Spleen (tissue), 11 donors: ENCODE measurements at regions not wholly inside any gene's neighbourhood (a gene's known extent, or its start where the extent isn't known, plus 50 kb on each side); places are given as distances from the start of the nearest gene placed in this dataset.

ENCODE experiments used
- DNase-seq: peaks from one replicate; pipeline ENCODE4 v3.0.0-alpha.2; 2020
- H3K27ac ChIP-seq, 8 donors: fragments of 200-600 bp; sonication (generic) in 7 of 8; 1 replicate in 4 of 8; 2 replicates in 4 of 8; pipeline versions ENCODE4 v1.5.0 to v1.8.0; 2016 to 2021; ENCODE audit warnings: inconsistent platforms in 4 of 8, mild to moderate bottlenecking in 4 of 8, moderate library complexity in 1 of 8
- H3K27me3 ChIP-seq, 7 donors: fragments of 200-600 bp; sonication (generic) in 6 of 7; replicated peaks in 1 of 7; 1 replicate in 4 of 7; 2 replicates in 3 of 7; pipeline versions ENCODE4 v1.5.0 to v1.8.0; 2016 to 2021; ENCODE audit warnings: inconsistent platforms in 3 of 7, mild to moderate bottlenecking in 1 of 7
- H3K36me3 ChIP-seq, 6 donors: fragments of 200-600 bp; sonication (generic) in 5 of 6; 1 replicate in 4 of 6; 2 replicates in 2 of 6; pipeline versions ENCODE4 v1.5.0 to v1.8.0; 2016 to 2021; ENCODE audit warnings: inconsistent platforms in 2 of 6
- H3K4me1 ChIP-seq, 6 donors: fragments of 200-600 bp; sonication (generic) in 5 of 6; 1 replicate in 3 of 6; 2 replicates in 3 of 6; pipeline versions ENCODE4 v1.5.0 to v1.8.0; 2016 to 2021; ENCODE audit warnings: inconsistent platforms in 3 of 6
- H3K4me3 ChIP-seq, 8 donors: fragments of 200-600 bp; sonication (generic) in 7 of 8; 1 replicate in 4 of 8; 2 replicates in 4 of 8; pipeline versions ENCODE4 v1.5.0 to v1.8.0; 2016 to 2021; ENCODE audit warnings: inconsistent platforms in 4 of 8, mild to moderate bottlenecking in 4 of 8, moderate library complexity in 2 of 8
- H3K9me3 ChIP-seq, 8 donors: fragments of 200-600 bp; sonication (generic) in 7 of 8; 1 replicate in 4 of 8; 2 replicates in 4 of 8; pipeline versions ENCODE4 v1.5.0 to v1.8.0; 2016 to 2021; ENCODE audit warnings: inconsistent platforms in 4 of 8
- CTCF ChIP-seq, 11 experiments: fragments of 200-600 bp in 7 of 11; fragments of 450-650 bp in 4 of 11; sonication (generic) in 4 of 11; IDR thresholded peaks in 8 of 11; conservative IDR thresholded peaks in 3 of 11; 1 replicate in 7 of 11; 2 replicates in 4 of 11; pipeline versions ENCODE4 v1.4.0 to v1.8.0; 2016 to 2021; ENCODE audit warnings: antibody characterized with exemption in 11 of 11, inconsistent platforms in 4 of 11, mild to moderate bottlenecking in 1 of 11
- POLR2A ChIP-seq, 3 donors: fragments of 450-650 bp; IDR thresholded peaks; one replicate each; pipeline ENCODE4 v1.5.1; 2017; ENCODE audit warnings: antibody characterized with exemption in 3 of 3, mild to moderate bottlenecking in 1 of 3
- POLR2AphosphoS5 ChIP-seq, 3 donors: sonication (generic); formaldehyde crosslinking; IDR thresholded peaks; one replicate each; pipeline ENCODE4 v1.5.1; 2017; ENCODE audit warnings: antibody characterized with exemption in 3 of 3
- WGBS, 5 donors: extraction: QIAGEN DNeasy Blood & Tissue Kit in 3 of 5; methylation state at CpG; one replicate each; pipeline versions ENCODE4 v1.1.5 to v1.1.7; 2013 to 2018; 5-methylcytosine and 5-hydroxymethylcytosine counted together
- intact Hi-C: fragments of 100-400 bp; cut with DNase I; formaldehyde crosslinking; loops from one replicate; pipeline ENCODE4 v1.15.0; 2023; ENCODE audit warnings: low total_unique reads
- donor health status: healthy with polysubstance abuse.
- donor health status: DM: no; HTN: no; CAD: no; lungs with moderate emphysema.
- donor health status: DM: no; HTN: no; CAD: no.
- donor health status: Bipolar disorder and iron deficiency.
- donor health status: healthy.
- donor health status: DM: no; HTN: no; CAD: no.
- donor health status: DM: yes; HTN: yes; CAD: no.

- TF ChIP-seq POLR2AphosphoS5 (IDR thresholded peaks at IDR 0.05), result no peak
- no peak for DNase-seq
- WGBS, 5 donors, result 78 to 90% (median 86%) methylated on average over 5 of the region's 5 CpGs
Observed at GRCh38 chr14:53550776-53551175, 397.7 kb upstream of the DDHD1 start.

GRCh38 chr14:53549956-53550355 lies 396.8 kb upstream of the DDHD1 start:
- DNase-seq, result no peak
- 61 to 79% (median 71%) methylated on average over 8 of the region's 8 CpGs for WGBS, 5 donors
- intact Hi-C loops, result no loop called here
- no peak for TF ChIP-seq POLR2AphosphoS5 (IDR thresholded peaks at IDR 0.05)
- TF ChIP-seq POLR2A (IDR thresholded peaks at IDR 0.05), result no peak
- no peak for TF ChIP-seq CTCF (IDR thresholded peaks at IDR 0.05 in 8 of 11, conservative IDR thresholded peaks at IDR 0.05 in 3 of 11)
- Histone ChIP-seq H3K4me1 (no peaks in the 10 kb centered on the region), H3K27ac (no peak overlapping the region), H3K36me3 (no peaks in the 10 kb centered on the region), H3K4me3 (no peak overlapping the region), H3K27me3 (no peaks in the 10 kb centered on the region), H3K9me3 (no peaks in the 10 kb centered on the region)

More at GRCh38 chr14:53550776-53551175, 397.7 kb upstream of the DDHD1 start:
- intact Hi-C loops, result no loop called here
- Histone ChIP-seq H3K4me1 (no peaks in the 10 kb centered on the region), H3K36me3 (no peaks in the 10 kb centered on the region), H3K9me3 (no peaks in the 10 kb centered on the region), H3K4me3 (no peak overlapping the region), H3K27me3 (no peaks in the 10 kb centered on the region), H3K27ac (no peak overlapping the region)

GRCh38 chr14:53547593-53547992 lies 394.5 kb upstream of the DDHD1 start:
- Histone ChIP-seq H3K27ac (no peak overlapping the region), H3K27me3 (no peaks in the 10 kb centered on the region), H3K36me3 (no peaks in the 10 kb centered on the region), H3K4me1 (peaks cover 0 to 5% (median 0%) of the 10 kb centered on the region in 6 donors), H3K9me3 (no peaks in the 10 kb centered on the region), H3K4me3 (no peak overlapping the region)
- TF ChIP-seq CTCF (IDR thresholded peaks at IDR 0.05 in 8 of 11, conservative IDR thresholded peaks at IDR 0.05 in 3 of 11) (no peak), POLR2A (IDR thresholded peaks at IDR 0.05) (no peak), POLR2AphosphoS5 (IDR thresholded peaks at IDR 0.05) (no peak)
- intact Hi-C loops, result no loop called here
- WGBS, 5 donors, result 81 to 100% (median 87%) methylated on average over 1 of the region's 1 CpG
- DNase-seq, result no peak

GRCh38 chr14:53545217-53545616 lies 392.1 kb upstream of the DDHD1 start:
- H3K4me3 ChIP-seq, result no peak overlapping the region

More at GRCh38 chr14:53545217-53545616, 392.1 kb upstream of the DDHD1 start:
- Histone ChIP-seq H3K4me1 (peaks cover 0 to 8% (median 0%) of the 10 kb centered on the region in 6 donors), H3K36me3 (no peaks in the 10 kb centered on the region), H3K27ac (no peak overlapping the region), H3K27me3 (peaks cover 0 to 3% (median 0%) of the 10 kb centered on the region in 7 donors), H3K9me3 (no peaks in the 10 kb centered on the region)
- no peak for DNase-seq
- intact Hi-C loops, result no loop called here
- no peak for TF ChIP-seq POLR2AphosphoS5 (IDR thresholded peaks at IDR 0.05)
- no peak for TF ChIP-seq POLR2A (IDR thresholded peaks at IDR 0.05)
- no peak for TF ChIP-seq CTCF (IDR thresholded peaks at IDR 0.05 in 8 of 11, conservative IDR thresholded peaks at IDR 0.05 in 3 of 11)
